Tibial nerve (tissue), 4 donors: ENCODE measurements at regions not wholly inside any gene's neighbourhood (a gene's known extent, or its start where the extent isn't known, plus 50 kb on each side); places are given as distances from the start of the nearest gene placed in this dataset.

Source experiments
- DNase-seq, 2 donors: peaks; one replicate each; pipeline ENCODE4 v3.0.0-alpha.2; 2019; ENCODE audit warnings: low spot score in 2 of 2
- H3K27ac ChIP-seq, 4 donors: fragments of 200-600 bp; sonication (generic) in 3 of 4; one replicate each; pipeline ENCODE4 v1.5.1; 2017 to 2019; ENCODE audit warnings: mild to moderate bottlenecking in 1 of 4
- H3K27me3 ChIP-seq, 2 donors: fragments of 200-600 bp; sonication (generic) in 1 of 2; one replicate each; pipeline versions ENCODE4 v1.5.1 to v1.6.0; 2017 to 2019
- H3K36me3 ChIP-seq, 3 donors: fragments of 200-600 bp; sonication (generic); one replicate each; pipeline ENCODE4 v1.5.1; 2018 to 2019
- H3K4me1 ChIP-seq, 4 donors: fragments of 200-600 bp; sonication (generic) in 3 of 4; one replicate each; pipeline ENCODE4 v1.5.1; 2017 to 2019
- H3K4me3 ChIP-seq, 4 donors: fragments of 200-600 bp; sonication (generic) in 3 of 4; one replicate each; pipeline ENCODE4 v1.5.1; 2017 to 2019; ENCODE audit warnings: mild to moderate bottlenecking in 1 of 4, moderate library complexity in 1 of 4
- H3K9me3 ChIP-seq, 4 donors: fragments of 200-600 bp; sonication (generic) in 3 of 4; one replicate each; pipeline ENCODE4 v1.5.1; 2017 to 2019
- EP300 ChIP-seq, 2 donors: sonication (generic); formaldehyde crosslinking; IDR thresholded peaks; one replicate each; pipeline ENCODE4 v1.6.1; 2017; ENCODE audit warnings: antibody characterized with exemption in 2 of 2, mild to moderate bottlenecking in 1 of 2
- POLR2A ChIP-seq, 2 donors: fragments of 450-650 bp; IDR thresholded peaks; one replicate each; pipeline ENCODE4 v1.6.1; 2017; ENCODE audit warnings: antibody characterized with exemption in 2 of 2, mild to moderate bottlenecking in 2 of 2, moderate library complexity in 2 of 2
- WGBS, 2 donors: methylation state at CpG; one replicate each; pipeline ENCODE4 v1.1.5; 2018; 5-methylcytosine and 5-hydroxymethylcytosine counted together
- TF ChIP-seq, protein P1 (sequence below), 5 experiments: fragments of 200-600 bp in 3 of 5; fragments of 450-650 bp in 2 of 5; sonication (generic) in 3 of 5; IDR thresholded peaks; one replicate each; pipeline ENCODE4 v1.5.1; 2016 to 2019; ENCODE audit warnings: antibody characterized with exemption in 5 of 5, mild to moderate bottlenecking in 3 of 5, moderate library complexity in 2 of 5

DNA sequence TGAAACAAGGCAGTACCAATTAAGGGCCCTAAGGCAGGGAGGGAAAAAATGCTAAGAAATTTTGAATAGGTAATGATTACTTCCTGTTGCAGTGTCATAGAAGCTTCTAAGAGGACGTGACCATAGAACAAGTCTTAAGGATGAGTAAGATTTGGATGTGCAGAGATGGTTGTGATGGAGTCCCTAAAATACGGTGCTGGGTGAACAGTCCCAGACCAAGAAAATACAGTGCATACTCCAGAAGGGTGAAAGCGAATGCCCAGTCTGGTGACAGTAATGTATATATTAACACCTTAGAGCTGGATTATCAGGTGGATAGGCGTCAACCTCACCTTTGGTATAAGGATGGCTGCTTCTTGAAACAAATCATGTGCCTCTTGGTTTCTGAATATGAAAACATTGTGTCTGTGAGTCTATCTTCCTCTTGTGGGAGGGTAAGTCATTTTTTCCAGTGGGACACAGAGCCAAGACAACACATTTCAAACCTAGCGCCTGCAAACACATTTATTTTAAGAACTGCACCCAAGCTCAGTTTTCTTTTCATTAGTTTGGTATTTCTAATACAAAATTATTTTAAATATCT, 101.2 kb upstream of the TP63 start:
- no peak for TF ChIP-seq EP300 (IDR thresholded peaks at IDR 0.05)
- TF ChIP-seq POLR2A (IDR thresholded peaks at IDR 0.05): no peak
- TF ChIP-seq, protein P1, sequence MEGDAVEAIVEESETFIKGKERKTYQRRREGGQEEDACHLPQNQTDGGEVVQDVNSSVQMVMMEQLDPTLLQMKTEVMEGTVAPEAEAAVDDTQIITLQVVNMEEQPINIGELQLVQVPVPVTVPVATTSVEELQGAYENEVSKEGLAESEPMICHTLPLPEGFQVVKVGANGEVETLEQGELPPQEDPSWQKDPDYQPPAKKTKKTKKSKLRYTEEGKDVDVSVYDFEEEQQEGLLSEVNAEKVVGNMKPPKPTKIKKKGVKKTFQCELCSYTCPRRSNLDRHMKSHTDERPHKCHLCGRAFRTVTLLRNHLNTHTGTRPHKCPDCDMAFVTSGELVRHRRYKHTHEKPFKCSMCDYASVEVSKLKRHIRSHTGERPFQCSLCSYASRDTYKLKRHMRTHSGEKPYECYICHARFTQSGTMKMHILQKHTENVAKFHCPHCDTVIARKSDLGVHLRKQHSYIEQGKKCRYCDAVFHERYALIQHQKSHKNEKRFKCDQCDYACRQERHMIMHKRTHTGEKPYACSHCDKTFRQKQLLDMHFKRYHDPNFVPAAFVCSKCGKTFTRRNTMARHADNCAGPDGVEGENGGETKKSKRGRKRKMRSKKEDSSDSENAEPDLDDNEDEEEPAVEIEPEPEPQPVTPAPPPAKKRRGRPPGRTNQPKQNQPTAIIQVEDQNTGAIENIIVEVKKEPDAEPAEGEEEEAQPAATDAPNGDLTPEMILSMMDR (IDR thresholded peaks at IDR 0.05): no peak
- Histone ChIP-seq H3K27me3 (no peaks in the 10 kb centered on the region), H3K36me3 (no peaks in the 10 kb centered on the region), H3K4me1 (no peaks in the 10 kb centered on the region), H3K4me3 (no peak overlapping the region), H3K27ac (no peak overlapping the region), H3K9me3 (peaks cover 0 to 14% (median 1%) of the 10 kb centered on the region in 4 donors)
- no peak for DNase-seq
- WGBS, 2 donors: 93 to 94% methylated on average over 5 of the region's 5 CpGs

DNA sequence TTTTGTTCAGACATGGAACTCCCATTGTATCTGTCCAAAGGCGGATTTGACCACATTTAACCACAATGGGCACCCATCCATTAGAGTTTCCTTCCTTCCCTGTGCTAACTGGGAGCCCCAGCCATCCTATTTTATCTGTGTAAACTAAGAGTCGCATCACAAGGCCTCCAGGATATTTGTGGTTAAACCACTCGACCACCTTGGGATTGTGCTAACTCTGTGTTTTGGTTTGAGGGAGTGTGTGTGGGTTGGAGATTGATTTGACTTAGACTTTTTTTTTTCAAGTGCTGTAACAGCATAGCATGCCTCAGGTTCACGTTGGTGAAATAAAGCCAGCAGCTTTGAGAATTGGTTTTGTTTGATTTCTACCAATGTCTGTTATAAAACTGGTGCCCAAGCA, 100.4 kb upstream of the TP63 start:
- TF ChIP-seq EP300 (IDR thresholded peaks at IDR 0.05): no peak
- 57 to 72% methylated on average over 4 of the region's 4 CpGs for WGBS, 2 donors
- no peaks in the 10 kb centered on the region for H3K27me3 ChIP-seq

GRCh38 chr3:189531271-189531670, 99.9 kb upstream of the TP63 start:
- WGBS, 2 donors: 62 to 78% methylated on average over 2 of the region's 2 CpGs
- no peaks in the 10 kb centered on the region for H3K36me3 ChIP-seq
- no peak for DNase-seq
- no peaks in the 10 kb centered on the region for H3K4me1 ChIP-seq
- no peak overlapping the region for H3K27ac ChIP-seq
- peaks cover 0 to 4% (median 0%) of the 10 kb centered on the region in 4 donors for H3K9me3 ChIP-seq
- no peak for TF ChIP-seq EP300 (IDR thresholded peaks at IDR 0.05)
- TF ChIP-seq POLR2A (IDR thresholded peaks at IDR 0.05): no peak
- no peak overlapping the region for H3K4me3 ChIP-seq
- no peaks in the 10 kb centered on the region for H3K27me3 ChIP-seq

More for the DNA sequence above, 100.4 kb upstream of the TP63 start:
- H3K27ac ChIP-seq: no peak overlapping the region
- DNase-seq: no peak
- no peaks in the 10 kb centered on the region for H3K4me1 ChIP-seq
- H3K36me3 ChIP-seq: no peaks in the 10 kb centered on the region
- no peak overlapping the region for H3K4me3 ChIP-seq
- H3K9me3 ChIP-seq: peaks cover 0 to 8% (median under 1%) of the 10 kb centered on the region in 4 donors

GRCh38 chr3:189534531-189534930, 96.7 kb upstream of the TP63 start:
- Histone ChIP-seq H3K9me3 (no peaks in the 10 kb centered on the region), H3K4me3 (no peak overlapping the region), H3K36me3 (no peaks in the 10 kb centered on the region), H3K4me1 (no peaks in the 10 kb centered on the region), H3K27ac (no peak overlapping the region), H3K27me3 (no peaks in the 10 kb centered on the region)
- TF ChIP-seq, protein P1 (IDR thresholded peaks at IDR 0.05): no peak
- no peak for TF ChIP-seq EP300 (IDR thresholded peaks at IDR 0.05)
- TF ChIP-seq POLR2A (IDR thresholded peaks at IDR 0.05): no peak
- 89 to 97% methylated on average over 2 of the region's 2 CpGs for WGBS, 2 donors
- no peak for DNase-seq

- no peak for TF ChIP-seq EP300 (IDR thresholded peaks at IDR 0.05)
- TF ChIP-seq, protein P1 (IDR thresholded peaks at IDR 0.05): no peak
- TF ChIP-seq POLR2A (IDR thresholded peaks at IDR 0.05): no peak
- no peaks in the 10 kb centered on the region for H3K9me3 ChIP-seq
- DNase-seq: no peak
- H3K4me3 ChIP-seq: no peak overlapping the region
- WGBS, 2 donors: 85 to 91% methylated on average over 1 of the region's 1 CpG
- H3K27ac ChIP-seq: no peak overlapping the region
- no peaks in the 10 kb centered on the region for H3K27me3 ChIP-seq
- H3K36me3 ChIP-seq: no peaks in the 10 kb centered on the region
- H3K4me1 ChIP-seq: no peaks in the 10 kb centered on the region
Measured at GRCh38 chr3:189537135-189537534, 94.1 kb upstream of the TP63 start.

DNA sequence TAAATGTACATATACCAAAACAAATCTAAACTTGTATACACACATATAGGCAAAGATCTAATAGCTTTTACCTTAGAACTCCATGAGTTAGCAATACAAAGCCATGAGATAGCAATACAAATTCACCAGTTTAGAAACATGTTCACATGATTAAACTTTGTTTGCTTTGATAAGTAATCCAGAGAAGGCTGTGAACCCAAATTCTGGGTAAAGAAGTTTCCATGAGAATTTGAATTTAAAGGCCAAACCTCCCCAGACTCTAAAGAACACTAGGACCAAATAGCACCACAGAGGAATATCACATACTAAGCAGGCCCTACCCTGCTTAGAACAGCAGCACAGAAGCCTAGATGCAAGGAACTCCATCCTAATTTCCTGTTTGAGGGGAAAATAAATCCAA, 83.7 kb upstream of the TP63 start:
- Histone ChIP-seq H3K4me3 (no peak overlapping the region), H3K36me3 (no peaks in the 10 kb centered on the region), H3K27ac (no peak overlapping the region), H3K4me1 (no peaks in the 10 kb centered on the region), H3K9me3 (peaks cover 0 to 26% (median 2%) of the 10 kb centered on the region in 4 donors), H3K27me3 (no peaks in the 10 kb centered on the region)
- no peak for DNase-seq
- TF ChIP-seq POLR2A (IDR thresholded peaks at IDR 0.05): no peak
- no peak for TF ChIP-seq EP300 (IDR thresholded peaks at IDR 0.05)
- TF ChIP-seq, protein P1 (IDR thresholded peaks at IDR 0.05): no peak
